Left hindlimb (tissue), 1 donor: ENCODE measurements at regions not wholly inside any gene's neighbourhood (a gene's known extent, or its start where the extent isn't known, plus 50 kb on each side); places are given as distances from the start of the nearest gene placed in this dataset.
A peak's percentile ranks its signal among the peaks of the same experiment; 100 is the strongest.
"Not testable (repeated sequence)": the region's sequence is repeated elsewhere in the genome, so short reads cannot be mapped to it uniquely, and the experiment has no call there.

ENCODE experiments used
- DNase-seq: peaks from one replicate; pipeline ENCODE4 v3.0.0-alpha.2; 2018

DNA sequence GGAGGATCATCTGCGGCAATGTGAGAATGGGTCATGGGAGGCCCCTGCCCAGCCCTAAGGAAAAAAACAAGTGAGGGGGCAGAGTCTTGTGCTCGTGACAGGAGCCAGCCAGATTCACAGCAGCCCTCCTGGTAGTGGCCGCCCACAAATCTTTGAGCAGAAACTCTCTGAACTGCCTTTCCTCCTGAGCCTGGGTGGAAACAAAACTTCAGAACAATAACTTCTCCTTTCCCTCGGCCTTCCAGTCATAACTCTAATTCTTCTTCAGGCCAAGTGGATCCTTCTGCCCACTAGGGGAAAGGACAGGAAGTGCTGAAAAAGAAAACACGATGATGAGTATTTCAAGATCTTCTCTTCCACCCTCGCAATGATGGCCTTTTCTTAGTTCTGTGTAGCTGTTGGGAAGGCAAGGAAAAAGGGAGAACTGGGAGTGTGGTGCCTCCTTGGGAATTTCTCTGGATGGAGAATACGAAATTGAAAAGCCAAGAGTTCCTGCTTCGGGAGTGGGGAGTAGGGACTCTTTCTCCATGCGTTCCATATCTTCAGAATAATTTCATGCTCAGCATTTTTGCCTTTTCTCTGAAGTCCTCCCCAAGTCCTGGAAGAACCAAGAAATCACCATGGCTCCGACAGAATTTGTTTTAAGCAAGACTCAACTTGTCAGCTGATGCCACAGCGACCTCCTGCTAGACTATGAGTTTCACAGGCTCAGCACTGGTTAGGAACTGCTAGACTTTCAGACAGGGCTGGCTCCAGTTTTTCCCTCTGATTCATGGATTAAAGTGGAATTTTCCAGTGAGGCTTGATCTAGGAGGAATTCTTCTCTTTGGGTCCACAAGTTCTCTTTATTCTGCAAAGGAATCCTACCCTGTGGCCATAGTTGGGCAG is 188.9 kb downstream of the CAND1 start:
- DNase-seq: no peak

DNA sequence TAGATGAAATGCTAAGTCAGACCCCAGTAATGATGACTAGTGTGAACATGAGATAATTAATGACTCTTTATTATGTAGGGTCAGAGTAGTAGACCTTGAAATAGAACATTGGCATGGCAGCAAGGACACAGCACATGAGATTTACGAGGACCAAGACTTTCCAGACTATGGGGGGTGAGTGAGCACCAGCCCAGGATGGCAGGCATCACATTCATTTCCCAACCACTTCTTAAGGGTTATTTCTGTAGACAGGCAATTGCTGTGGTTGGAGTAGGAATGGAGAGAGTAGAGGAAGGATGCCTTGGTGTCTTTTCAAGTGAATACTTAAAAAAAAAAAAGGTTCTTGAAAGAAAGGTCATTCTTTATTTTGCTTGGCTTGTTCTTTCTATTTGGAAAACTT is 189.4 kb upstream of the DYRK2 start:
- no peak for DNase-seq

DNA sequence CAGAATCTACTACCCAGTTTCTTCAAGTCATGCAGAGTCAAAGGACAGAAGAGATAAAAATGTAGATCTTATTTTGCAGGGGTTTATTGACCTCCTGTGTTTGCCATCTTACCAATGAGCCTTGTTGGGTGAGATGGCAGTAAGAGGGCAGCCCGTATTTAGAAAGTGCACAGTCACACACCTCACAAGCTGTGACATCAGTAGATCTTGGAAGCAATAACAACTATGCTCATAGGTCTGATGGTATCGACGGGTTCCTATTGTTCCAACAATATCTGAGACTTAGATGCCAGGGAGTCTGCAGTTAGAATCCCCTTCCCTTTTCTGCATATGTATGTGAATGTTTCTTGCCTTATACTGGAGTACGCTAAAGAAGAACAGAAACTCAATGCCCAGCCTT is 189.0 kb upstream of the DYRK2 start:
- no peak for DNase-seq

DNA sequence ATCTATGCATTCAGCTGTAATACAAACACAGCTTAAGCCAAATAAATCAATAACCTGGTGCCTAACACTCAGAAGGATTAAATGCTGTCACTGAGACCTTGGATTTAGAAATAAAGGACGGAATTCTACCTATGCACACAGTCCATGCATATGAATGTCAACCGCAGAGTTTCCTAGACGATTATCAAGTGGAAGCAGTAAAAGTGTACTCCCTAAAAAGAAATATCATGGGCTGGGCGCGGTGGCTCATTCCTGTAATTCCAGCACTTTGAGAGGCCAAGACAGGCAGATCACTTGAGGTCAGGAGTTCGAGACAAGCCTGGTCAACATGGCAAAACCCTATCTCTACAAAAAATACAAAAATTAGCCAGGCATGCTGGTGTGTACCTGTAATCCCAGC is 188.2 kb upstream of the DYRK2 start:
- no peak for DNase-seq

DNA sequence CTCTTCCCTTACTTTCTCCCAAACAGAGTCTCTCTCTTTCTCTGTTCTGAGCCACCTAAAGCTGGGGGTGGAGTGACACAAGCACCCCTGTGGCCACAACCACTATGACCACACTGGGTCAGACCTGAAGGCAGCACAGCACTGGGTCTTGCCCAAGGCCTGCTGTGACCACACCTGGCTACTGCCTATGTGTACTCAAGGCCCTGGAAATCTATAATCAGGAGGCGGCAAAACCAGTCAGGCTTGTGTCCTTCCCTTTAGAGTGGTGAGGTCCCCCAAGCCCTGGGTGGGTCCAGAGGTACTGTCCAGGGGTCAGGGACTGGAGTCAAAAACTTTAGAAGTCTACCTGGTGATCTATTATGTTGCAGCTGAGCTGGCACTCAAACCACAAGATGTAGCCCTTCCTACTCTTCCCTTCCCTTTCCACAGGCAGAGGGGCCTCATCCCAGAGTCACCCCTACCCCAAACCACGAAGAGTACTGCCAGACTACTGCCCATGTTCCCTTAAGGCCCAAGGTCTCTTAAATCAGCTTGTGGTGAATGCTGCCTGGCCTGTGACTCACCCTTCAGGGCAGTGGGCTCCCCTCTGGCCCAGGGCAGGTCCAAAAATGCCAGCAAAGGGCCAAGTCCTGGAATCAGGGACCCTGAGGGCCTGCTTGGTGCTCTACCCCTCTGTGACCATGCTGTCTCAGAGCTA is 179.8 kb upstream of the DYRK2 start:
- DNase-seq: no peak

DNA sequence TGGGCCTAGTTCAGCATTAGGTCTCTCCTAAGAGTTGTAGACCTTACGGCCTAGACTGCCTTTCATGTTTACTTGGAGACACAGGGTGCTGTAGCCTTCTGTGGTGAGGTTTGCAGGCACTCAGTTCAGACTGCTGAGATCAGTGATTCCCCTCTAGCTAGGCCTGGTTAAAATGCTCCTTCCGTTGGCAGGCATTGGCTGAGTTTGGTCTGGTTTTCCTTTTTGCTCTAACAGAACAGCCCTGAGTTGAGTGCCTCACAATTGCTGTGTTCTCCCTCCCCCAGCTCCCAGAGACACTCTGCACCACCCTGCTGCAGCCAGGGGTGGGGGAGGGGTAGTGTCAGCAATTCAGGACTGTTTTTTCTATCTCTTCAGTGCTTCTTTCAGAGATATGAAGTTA is 178.9 kb upstream of the DYRK2 start:
- DNase-seq: no peak

DNA sequence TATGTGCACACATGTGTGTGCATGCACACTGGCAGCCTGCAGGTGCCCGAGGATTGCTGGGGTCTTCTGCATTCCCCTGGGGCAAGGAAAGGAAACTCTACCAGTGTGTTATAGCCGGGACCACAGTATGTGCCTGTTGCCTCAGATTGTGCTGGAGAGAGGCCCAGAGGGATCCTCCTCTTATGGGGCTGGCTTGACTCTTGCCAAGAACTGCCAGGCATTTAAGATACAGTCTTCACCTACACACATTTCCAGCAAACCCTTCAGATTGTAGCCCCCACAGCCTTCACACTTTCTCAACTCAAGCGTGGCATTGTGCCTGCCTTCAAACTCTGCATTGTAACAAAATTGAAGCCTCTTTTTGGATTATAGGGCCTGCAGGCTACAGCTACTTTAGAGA is 176.7 kb upstream of the DYRK2 start:
- DNase-seq: no peak

DNA sequence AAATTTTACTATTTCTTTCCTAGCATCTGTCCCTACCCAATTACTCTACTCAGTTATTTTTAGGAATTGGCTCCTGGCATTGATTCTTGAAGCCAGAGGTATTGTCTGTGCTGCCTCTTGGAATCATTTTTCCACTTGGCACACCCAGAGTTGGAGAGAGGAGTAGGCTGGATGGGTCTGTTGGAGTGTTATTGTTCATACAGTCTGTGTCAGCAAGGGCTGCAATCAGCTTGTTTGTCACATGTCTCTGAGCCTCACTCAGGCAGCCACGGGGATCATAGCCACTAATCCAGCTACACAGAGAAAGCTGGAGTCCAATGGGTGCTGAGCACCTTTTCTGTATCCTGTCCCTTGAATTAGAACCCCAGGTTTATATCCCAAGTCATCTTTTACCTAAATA is 176.0 kb upstream of the DYRK2 start:
- no peak for DNase-seq

DNA sequence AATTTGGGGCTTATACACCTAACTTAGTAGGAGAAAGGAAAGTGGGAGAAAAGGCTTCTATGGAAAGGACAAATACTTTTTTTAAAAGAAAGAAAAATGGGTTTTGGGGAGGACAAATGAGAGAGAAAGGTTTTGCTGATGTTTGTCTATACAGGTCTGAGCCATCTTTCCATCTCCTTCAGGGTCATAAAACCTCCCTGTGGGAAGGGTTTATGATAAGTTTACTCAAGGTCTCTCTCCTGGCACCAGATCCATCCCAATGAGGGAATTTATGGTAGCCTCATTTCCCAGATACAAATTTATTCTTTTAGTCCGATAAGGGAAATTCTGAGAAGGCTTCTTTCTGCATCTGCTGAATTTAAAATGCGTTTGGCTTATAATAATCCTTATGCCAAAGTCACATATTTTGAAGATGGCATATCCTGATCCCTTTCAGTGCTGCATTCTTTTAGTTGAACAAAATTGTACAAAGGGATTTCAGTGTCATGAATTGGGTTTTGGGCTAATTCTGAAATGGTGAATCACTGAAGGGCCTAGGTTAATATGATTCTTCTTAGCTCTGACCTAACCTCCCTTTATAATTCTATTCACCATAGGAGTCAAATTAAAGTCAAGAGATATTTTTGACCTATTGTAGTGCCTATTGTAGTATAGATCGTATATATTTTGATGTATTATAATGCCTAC is 173.5 kb upstream of the DYRK2 start:
- DNase-seq: no peak

DNA sequence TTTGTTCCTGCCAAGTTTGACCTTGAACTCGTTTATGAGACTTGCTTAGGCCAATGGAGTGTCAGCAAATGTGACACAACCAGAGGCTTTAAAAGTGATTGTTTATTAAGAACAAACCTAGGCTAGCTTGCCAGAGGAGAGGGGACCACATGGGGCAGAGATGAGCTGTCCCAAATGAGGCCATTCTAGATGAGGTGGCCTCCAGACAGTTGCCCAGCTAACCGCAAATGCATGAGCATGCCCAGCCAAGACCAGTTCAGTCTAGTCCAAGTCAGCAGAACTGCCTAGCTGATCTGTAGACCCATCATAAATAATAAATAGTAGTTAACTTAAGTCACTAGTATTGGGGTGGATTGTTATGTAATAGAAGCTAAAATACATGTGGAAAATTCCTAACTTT is 172.8 kb upstream of the DYRK2 start:
- DNase-seq: no peak

DNA sequence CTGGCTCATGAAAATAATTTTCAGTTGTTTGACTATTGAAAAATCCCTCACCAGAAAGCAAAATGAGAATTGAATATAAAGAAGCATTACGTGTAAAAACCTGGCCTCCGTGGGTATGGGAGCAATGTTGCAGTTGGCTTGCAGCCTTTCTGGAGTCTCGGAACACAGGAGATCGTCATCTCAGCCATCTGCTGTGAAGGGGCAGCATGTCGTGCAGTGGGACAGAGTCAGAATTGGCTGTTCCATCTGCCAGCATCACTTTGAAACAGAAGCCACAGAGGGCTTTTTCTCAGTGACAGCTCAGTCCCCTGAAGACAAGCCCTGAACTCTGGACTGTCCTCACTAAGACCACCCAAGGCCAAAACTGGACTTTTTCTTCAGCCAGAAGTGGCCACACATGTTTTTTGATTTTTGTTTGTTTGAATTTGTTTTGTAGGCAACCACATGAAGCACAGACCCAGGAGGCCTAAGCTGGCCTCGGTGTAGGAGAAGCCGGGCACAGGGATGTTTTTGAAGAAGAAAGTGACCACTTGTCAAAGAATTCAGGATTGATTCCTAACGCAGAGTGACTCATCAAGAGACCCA is 170.8 kb upstream of the DYRK2 start:
- no peak for DNase-seq

DNA sequence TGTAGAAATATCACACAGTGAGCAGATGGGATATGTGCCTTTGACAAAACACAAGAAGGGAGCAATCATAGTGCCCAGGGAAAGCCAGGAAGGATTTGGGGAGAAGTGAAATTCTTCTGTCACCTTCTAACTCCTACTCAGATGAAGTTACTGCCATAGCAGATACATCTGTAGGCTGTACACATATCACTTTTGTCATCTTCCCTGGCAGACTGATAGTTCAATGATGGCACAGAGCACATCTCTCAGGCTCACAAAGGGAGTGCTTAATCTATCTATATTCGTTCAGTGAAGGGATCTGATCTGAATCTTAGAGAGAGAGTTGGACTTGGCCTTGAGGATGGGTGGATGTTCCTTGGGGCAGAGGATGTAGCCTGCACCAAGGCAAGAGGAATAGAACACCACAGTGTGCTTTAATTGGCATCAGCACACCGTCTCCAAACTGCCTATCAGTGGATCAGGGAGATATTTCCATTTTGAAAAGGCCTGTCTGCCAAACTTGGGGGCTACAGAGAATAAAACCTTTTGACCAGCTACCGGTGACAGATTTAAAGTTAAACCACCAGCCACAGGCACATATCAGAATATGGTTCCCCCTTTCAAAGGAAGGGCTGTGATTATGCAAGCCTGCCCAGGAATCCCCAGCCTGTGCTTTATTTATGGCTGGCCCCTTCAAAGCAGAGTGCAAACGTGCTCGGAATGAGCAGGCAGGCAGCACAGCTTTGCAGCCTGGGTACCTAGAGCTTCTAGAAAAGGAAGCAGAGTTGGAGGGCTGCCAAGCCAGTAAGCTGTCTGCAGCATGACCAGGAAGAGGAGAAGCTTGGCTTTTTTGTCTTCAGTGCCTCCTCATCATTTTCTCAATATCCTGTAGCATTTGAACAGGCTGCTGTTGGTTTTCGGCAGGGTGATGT is 165.5 kb upstream of the DYRK2 start:
- DNase-seq: peak; percentile 57

DNA sequence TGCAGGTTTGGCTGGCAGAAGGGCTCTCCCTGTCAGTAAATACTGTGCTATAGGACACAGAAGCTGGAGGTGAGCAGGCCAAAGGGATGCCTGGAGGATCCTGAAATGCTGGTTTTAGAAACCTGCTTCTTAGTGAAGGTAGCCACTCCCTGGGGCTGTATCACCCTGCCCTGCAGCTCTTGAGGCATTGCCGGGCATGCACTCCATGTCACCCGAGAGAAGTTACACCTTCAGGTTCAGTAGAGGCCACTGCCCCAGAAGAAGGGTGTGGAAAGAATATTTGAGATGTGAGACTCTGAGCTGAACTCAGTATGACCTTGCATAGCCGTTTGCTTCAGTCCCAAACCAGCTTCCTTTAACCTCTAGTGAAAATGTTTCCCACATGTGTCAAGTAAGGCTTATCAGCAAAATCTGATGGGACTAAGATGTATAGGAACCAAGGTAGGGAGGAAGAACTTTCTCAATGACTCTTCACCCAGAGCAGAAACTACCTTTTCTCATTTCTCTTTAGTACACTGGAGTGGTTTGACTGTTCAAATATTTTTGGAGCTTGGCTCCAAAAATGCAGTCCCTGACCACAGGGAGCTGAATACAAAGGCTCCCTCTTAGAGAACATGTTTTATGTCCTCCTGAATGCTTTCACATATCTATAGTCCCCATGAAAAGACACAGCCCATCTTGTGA is 164.5 kb upstream of the DYRK2 start:
- no peak for DNase-seq

DNA sequence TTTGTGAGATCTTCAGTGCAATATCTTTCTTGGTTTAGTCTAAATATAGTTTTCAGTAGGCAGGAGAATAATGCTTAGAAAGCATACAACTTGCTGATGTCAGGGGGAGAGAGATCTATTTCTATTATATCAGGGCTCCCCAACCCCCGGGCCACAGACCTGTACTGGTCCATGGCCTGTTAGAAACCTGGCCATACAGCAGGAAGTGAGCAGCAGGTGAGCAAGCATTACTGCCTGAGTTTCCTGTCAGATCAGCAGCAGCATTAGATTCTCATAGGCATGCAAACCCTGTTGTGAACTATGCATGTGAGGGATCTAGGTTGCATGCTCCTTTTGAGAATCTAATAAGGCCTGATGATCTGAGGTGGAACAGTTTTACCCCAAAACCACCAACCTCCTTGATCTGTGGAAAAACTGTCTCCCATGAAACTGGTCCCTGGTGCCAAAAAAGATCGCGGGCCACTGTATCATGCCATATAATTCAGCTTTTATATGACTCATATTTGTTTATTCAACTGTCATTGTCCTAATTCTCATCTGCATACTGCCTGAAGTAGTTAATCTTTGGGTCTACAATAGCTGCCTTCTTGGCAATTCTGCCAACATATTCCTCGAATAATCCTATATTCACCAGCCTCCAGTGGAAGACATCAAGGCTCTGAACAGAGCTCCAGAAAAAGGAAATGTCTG is 163.6 kb upstream of the DYRK2 start:
- no peak for DNase-seq

DNA sequence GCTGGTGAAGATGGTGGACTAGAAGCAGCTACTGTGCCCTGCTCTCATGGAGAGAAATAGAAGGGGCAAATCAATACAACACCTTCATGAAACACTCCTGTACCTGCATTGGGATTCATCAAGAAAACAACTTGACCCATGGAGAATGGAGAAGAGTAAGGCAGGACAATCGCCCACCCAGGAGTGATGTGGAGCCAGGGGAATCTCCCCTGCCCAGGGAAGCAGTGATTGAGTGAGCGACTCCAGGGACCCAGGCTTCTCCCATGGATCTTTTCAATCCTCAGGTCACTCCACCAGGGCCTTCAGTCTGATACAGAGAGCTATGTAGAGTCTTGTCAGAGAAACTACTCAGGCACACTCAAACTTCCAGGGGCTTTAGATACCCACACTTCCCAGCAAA is 161.9 kb upstream of the DYRK2 start:
- DNase-seq: no peak

DNA sequence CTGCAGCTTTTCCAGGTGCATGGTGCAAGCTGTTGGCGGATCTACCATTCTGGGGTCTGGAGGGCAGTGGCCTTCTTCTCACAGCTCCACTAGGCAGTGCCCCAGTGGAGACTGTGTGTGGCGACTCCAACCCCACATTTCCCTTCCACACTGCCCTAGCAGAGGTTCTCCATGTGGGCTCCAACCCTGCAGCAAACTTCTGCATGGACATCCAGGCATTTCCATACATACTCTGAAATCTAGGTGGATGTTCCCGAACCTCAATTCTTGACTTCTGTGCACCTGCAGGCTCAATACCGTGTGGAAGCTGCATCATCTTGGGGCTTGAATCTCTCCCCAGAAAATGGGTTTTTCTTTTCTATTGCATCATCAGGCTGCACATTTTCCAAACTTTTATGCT is 160.2 kb upstream of the DYRK2 start:
- not testable (repeated sequence) for DNase-seq

DNA sequence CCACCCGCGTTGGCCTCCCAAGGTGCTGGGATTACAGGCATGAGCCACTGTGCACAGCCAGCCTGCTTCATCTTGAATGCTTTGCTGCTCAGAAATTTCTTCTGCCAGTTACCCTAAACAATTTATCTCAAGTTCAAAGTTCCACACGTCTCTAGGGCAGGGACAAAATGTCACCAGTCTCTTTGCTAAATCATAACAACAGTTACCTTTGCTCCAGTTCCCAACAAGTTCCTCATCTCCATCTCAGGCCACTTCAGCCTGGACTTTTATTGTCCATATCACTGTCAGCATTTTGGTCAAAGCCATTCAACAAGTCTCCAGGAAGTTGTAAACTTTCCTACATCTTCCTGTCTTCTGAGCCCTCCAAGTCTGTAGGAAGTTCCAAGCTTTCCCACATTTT is 159.5 kb upstream of the DYRK2 start:
- DNase-seq: no peak

DNA sequence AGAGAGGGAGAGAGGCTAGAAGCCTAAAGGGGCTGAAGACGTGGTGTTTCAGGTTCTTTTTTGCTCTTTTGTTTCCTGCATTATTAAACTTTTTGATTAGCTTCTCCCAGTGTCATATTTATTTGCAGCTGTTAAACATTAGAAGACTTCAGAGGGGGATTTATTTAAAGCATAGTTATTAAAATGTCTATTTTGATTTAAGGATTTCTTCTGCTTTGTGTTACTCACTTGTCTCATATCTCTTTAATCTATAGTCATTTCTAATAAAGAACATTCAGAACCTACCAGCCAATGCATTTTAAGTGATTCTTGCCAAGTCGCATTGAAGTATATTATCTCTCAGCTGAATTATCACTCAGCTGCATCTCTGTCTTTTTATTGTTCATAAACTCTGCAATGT is 152.0 kb upstream of the DYRK2 start:
- DNase-seq: no peak

DNA sequence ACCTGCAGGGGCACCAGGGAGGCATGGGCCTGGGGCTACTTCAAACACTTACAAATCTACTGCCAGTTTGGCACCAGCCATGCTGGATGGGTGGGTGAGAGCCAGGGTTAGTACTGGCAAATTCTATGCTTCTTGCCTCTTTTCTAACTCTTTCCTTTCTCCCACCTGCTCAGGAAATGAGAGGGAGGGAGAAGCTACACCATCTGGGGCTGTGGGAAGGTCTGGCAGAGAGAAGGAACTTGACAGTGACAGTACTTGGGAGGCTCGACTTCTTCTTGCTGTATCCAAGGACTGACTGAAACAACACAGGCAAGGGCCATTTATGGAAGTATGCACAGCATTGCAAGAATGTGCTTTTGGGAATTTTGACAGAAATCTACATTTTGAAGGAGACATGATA is 149.6 kb upstream of the DYRK2 start:
- DNase-seq: no peak

DNA sequence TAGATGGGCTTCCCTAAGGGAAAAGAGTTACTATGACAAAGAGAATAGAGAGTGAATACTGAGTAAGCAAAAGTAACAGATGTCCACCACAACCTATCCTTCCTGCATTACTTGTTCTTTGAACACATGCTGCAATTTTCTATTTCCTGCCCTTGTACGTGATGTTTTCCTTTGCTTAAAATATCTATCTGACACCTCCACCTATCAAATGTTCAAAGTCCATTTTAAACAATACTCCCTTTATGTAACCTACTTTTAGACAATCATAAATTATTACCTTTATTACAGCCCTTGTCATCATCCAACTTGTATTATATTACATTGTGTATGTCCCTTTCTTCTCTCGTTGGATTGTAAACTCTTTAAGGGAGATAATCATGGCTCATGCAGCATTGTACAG is 147.2 kb upstream of the DYRK2 start:
- no peak for DNase-seq

DNA sequence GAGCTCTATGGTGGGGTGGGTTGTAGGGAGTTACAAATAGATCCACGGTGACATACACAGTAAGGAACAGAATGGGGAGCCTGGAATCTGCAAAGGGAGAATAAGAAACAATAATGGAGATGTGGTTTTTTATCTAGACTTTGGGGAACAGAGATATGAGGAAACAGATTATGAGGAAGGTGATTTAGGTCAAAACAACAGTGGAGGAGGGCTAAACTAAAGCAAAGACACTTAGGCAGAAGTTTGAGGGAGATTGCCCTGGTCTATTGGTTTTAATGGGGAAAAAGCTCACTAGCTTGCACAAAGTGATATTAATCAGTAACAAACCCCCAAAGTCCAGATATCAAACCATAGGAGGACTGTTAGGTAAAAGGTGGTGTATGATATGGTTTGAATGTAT is 144.5 kb upstream of the DYRK2 start:
- DNase-seq: no peak
